Cardiac muscle cell (in vitro differentiated cells and primary cell): ENCODE measurements at regions not wholly inside any gene's neighbourhood (a gene's known extent, or its start where the extent isn't known, plus 50 kb on each side); places are given as distances from the start of the nearest gene placed in this dataset.

Experiments used
- DNase-seq, 2 donors: peaks; one replicate each; pipeline versions ENCODE4 v3.0.0 to v3.0.0-alpha.2; 2010 to 2017; ENCODE audit warnings: low read depth in 1 of 2, low spot score in 1 of 2
- H3K27ac ChIP-seq: fragments of 200-600 bp; sonication (generic); 2 replicates; pipeline ENCODE4 v1.5.1; 2016
- H3K27me3 ChIP-seq: fragments of 200-600 bp; sonication (generic); 2 replicates; pipeline ENCODE4 v1.6.0; 2016; ENCODE audit warnings: control low read depth
- H3K36me3 ChIP-seq: fragments of 200-600 bp; sonication (generic); 2 replicates; pipeline ENCODE4 v1.5.1; 2016; ENCODE audit warnings: control low read depth
- H3K4me1 ChIP-seq: fragments of 200-600 bp; sonication (generic); 2 replicates; pipeline ENCODE4 v1.8.1; 2017; ENCODE audit warnings: low read depth, mild to moderate bottlenecking, mixed run types
- H3K4me3 ChIP-seq: fragments of 200-600 bp; sonication (generic); 2 replicates; pipeline ENCODE4 v1.5.1; 2016; ENCODE audit warnings: mild to moderate bottlenecking
- H3K9me3 ChIP-seq: fragments of 200-600 bp; sonication (generic); 2 replicates; pipeline ENCODE4 v1.5.1; 2017; ENCODE audit warnings: low read depth, mild to moderate bottlenecking, control low read depth
- CTCF ChIP-seq: IDR thresholded peaks from 2 replicates; pipeline ENCODE4 v1.5.1; 2012; ENCODE audit warnings: low read depth, mild to moderate bottlenecking, low read length

GRCh38 chr2:228698963-228699362 lies 517.5 kb upstream of the SPHKAP start:
- no peak for TF ChIP-seq CTCF
- H3K27me3 ChIP-seq, result no peaks in the 10 kb centered on the region
- no peak overlapping the region for H3K27ac ChIP-seq
- H3K4me3 ChIP-seq, result no peak overlapping the region
- H3K4me1 ChIP-seq, result no peaks in the 10 kb centered on the region
- DNase-seq, result no peak
- no peaks in the 10 kb centered on the region for H3K36me3 ChIP-seq
- H3K9me3 ChIP-seq, result no peaks in the 10 kb centered on the region

DNA sequence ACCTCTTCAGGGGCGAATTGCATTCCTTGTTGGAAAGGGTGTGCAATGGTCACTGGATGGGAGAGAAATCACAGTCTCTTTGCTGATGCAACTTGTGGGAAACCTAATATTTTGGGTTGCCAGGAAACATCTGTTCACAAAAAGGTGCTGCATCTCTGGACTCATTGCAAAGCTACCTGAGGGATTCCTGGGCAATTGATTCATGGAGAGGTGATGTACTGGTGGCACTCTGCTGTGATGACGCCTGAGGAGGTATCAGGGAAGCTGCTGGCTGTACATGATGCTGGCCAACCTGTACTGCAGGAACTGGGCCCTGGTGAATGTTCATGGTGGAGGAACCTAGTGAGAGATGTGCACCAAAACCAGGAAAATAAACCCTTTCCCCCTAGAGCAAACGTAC lies 516.0 kb upstream of the SPHKAP start:
- DNase-seq, result no peak
- H3K9me3 ChIP-seq, result no peaks in the 10 kb centered on the region
- H3K27ac ChIP-seq, result no peak overlapping the region
- no peak for TF ChIP-seq CTCF
- H3K36me3 ChIP-seq, result no peaks in the 10 kb centered on the region
- no peaks in the 10 kb centered on the region for H3K27me3 ChIP-seq
- no peak overlapping the region for H3K4me3 ChIP-seq
- H3K4me1 ChIP-seq, result no peaks in the 10 kb centered on the region

GRCh38 chr2:228690681-228691080 lies 509.2 kb upstream of the SPHKAP start:
- H3K27ac ChIP-seq, result no peak overlapping the region
- H3K4me3 ChIP-seq, result no peak overlapping the region
- no peak for DNase-seq

GRCh38 chr2:228689053-228689452 lies 507.6 kb upstream of the SPHKAP start:
- no peak for TF ChIP-seq CTCF
- H3K9me3 ChIP-seq, result no peaks in the 10 kb centered on the region
- H3K27ac ChIP-seq, result no peak overlapping the region
- no peaks in the 10 kb centered on the region for H3K4me1 ChIP-seq
- no peaks in the 10 kb centered on the region for H3K36me3 ChIP-seq
- H3K27me3 ChIP-seq, result no peaks in the 10 kb centered on the region
- no peak overlapping the region for H3K4me3 ChIP-seq
- peak; percentile 23 to 70 for DNase-seq

More at GRCh38 chr2:228690681-228691080, 509.2 kb upstream of the SPHKAP start:
- no peaks in the 10 kb centered on the region for H3K27me3 ChIP-seq
- H3K9me3 ChIP-seq, result no peaks in the 10 kb centered on the region
- no peak for TF ChIP-seq CTCF
- no peaks in the 10 kb centered on the region for H3K4me1 ChIP-seq
- H3K36me3 ChIP-seq, result no peaks in the 10 kb centered on the region

DNA sequence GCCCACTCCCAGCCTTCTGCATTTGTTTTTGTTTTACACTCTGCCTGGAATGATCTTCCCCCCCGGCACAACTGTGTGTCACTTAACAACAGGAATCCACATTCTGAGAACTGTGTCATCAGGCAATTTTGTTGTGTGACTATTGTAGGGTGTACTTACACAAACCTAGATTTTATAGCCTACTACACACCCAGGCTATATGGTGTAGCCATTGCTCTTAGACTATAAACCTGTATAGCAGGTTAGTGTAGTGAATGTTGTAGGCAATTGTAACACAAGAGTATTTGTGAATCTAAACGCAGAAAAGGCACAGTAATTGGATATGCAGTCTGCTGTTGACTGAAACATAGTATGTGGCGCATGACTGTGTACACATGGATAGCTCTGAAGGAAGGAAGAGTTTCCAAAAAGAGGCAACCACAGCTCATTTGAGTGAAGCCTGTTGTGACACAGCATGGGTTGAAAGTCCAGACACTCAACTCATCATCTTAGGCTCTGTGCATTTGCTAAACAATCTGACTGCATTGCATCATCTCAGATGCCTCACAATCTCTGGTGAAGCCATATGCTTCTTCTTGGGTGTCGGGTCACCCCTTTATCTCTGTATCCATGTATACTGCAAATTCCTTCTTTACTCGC lies 506.6 kb upstream of the SPHKAP start:
- Histone ChIP-seq H3K4me1 (no peaks in the 10 kb centered on the region), H3K4me3 (no peak overlapping the region), H3K27me3 (no peaks in the 10 kb centered on the region), H3K36me3 (no peaks in the 10 kb centered on the region), H3K27ac (no peak overlapping the region), H3K9me3 (no peaks in the 10 kb centered on the region)
- TF ChIP-seq CTCF, result no peak
- peak in 1 of 2 donors; percentile 76 for DNase-seq

- no peak for DNase-seq
- Histone ChIP-seq H3K27ac (no peak overlapping the region), H3K36me3 (no peaks in the 10 kb centered on the region), H3K27me3 (no peaks in the 10 kb centered on the region), H3K4me1 (no peaks in the 10 kb centered on the region), H3K4me3 (no peak overlapping the region), H3K9me3 (no peaks in the 10 kb centered on the region)
- no peak for TF ChIP-seq CTCF
These were observed 500.5 kb upstream of the SPHKAP start for GRCh38 chr2:228681979-228682378.
